ENCODE measurements at regions not wholly inside any gene's neighbourhood (a gene's known extent, or its start where the extent isn't known, plus 50 kb on each side); places are given as distances from the start of the nearest gene placed in this dataset.
"Not testable (repeated sequence)": the region's sequence is repeated elsewhere in the genome, so short reads cannot be mapped to it uniquely, and the experiment has no call there.

DNA sequence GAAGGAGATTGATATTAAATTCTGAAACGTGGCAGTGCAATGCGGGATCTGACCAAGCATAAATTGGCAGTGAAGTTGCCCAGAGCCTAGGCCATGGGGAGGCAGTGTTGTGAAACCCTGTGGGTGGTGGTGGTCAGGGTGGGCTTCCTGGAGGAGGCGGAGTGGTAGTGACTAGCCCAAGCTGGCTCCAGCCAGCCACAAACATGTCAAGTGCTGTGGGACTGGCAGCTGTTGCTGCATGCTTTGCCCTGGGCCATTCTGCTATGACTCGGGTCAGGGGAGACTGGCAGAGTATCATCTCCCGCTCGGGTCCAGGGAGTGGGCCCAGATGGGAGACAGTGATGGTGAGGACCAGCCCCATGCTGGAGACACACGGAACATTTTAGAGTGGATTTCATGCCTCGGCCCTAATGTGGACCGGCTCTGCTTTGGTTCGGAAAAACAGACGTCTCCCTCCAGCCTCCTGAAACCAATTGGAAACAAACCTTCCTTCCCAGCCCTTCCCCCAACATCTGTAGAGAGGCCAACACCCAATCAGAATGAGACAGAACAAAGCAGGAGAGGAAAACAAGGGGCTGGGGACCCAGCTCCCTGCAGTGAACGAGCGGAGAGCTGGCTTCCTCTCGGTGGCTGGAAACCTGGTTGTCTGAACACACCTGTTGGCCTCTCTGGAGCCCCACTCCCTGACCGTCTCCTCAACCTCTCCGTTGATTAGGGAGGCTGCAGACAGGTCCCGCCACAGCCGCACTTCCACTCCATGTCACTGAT is 58.2 kb downstream of the TMEM270 start:
- no peak for ATAC-seq (ENCODE audit: low read depth in 2 of 2)
- no peak for DNase-seq
- H3K27me3 ChIP-seq (ENCODE audit: control insufficient read depth, insufficient read depth, low read length), result no peaks in the 10 kb centered on the region
- no peak overlapping the region for H3K4me3 ChIP-seq (ENCODE audit: low read depth, low read length)
- no peak overlapping the region for H3K27ac ChIP-seq (ENCODE audit: insufficient read depth, low read length, poor library complexity, severe bottlenecking)
- Mint-ChIP-seq H3K27ac (no peak overlapping the region), H3K4me3 (no peak overlapping the region), H3K27me3 (peaks cover 1% of the 10 kb centered on the region), H3K4me1 (no peaks in the 10 kb centered on the region), H3K9me3 (peaks cover 0 to 2% (median 0%) of the 10 kb centered on the region in 7 donors), H3K36me3 (no peaks in the 10 kb centered on the region)
- H3K36me3 ChIP-seq (ENCODE audit: control insufficient read depth, insufficient read depth, low read length), result no peaks in the 10 kb centered on the region
- no peaks in the 10 kb centered on the region for H3K4me1 ChIP-seq (ENCODE audit: control insufficient read depth, insufficient read depth, low read length, poor library complexity, severe bottlenecking)
- no peaks in the 10 kb centered on the region for H3K9me3 ChIP-seq (ENCODE audit: control insufficient read depth in 2 of 2, low read length in 2 of 2)

DNA sequence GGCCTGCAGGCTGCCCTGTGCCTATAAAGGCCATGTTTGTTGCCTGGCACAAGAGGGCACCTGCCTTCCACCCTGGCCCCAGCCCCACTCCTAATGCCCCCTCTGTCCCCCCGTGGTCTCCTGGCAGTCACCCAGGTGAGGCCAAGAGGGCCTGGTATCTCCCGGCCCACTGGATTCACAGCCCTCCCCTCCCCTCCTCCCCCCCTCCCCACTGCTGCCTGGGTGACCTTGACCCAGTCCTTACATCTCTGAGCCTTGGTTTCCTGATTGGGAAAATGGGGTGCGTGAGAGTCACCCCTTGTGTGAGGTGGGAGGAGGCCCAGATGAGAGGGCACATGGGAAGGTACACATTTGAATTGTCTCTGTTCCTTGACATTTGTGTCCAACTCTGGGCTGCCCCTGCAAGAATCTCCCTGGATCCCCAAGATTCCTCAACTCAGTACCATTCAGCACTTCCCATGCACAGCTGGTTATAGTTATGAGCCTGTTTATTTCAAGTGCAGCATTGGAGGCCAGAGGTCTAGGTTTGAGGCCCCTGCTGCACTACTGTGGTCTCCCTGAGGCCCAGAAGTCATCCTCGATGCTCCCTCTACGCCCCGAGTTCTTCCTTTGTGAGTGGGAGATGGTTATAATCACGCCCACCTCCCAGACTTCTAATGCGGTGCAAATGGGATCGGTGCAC is 58.9 kb downstream of the TMEM270 start:
- no peak overlapping the region for H3K27ac ChIP-seq (ENCODE audit: insufficient read depth, low read length, poor library complexity, severe bottlenecking)
- no peak for DNase-seq
- Mint-ChIP-seq H3K27me3 (peaks cover 6% of the 10 kb centered on the region), H3K9me3 (peaks cover 0 to 2% (median 0%) of the 10 kb centered on the region in 7 donors), H3K4me3 (no peak overlapping the region), H3K36me3 (no peaks in the 10 kb centered on the region), H3K4me1 (no peaks in the 10 kb centered on the region), H3K27ac (no peak overlapping the region)
- no peaks in the 10 kb centered on the region for H3K9me3 ChIP-seq (ENCODE audit: control insufficient read depth in 2 of 2, low read length in 2 of 2)
- H3K27me3 ChIP-seq (ENCODE audit: control insufficient read depth, insufficient read depth, low read length), result no peaks in the 10 kb centered on the region
- ATAC-seq (ENCODE audit: low read depth in 2 of 2), result no peak
- no peak overlapping the region for H3K4me3 ChIP-seq (ENCODE audit: low read depth, low read length)
- no peaks in the 10 kb centered on the region for H3K36me3 ChIP-seq (ENCODE audit: control insufficient read depth, insufficient read depth, low read length)
- no peaks in the 10 kb centered on the region for H3K4me1 ChIP-seq (ENCODE audit: control insufficient read depth, insufficient read depth, low read length, poor library complexity, severe bottlenecking)

DNA sequence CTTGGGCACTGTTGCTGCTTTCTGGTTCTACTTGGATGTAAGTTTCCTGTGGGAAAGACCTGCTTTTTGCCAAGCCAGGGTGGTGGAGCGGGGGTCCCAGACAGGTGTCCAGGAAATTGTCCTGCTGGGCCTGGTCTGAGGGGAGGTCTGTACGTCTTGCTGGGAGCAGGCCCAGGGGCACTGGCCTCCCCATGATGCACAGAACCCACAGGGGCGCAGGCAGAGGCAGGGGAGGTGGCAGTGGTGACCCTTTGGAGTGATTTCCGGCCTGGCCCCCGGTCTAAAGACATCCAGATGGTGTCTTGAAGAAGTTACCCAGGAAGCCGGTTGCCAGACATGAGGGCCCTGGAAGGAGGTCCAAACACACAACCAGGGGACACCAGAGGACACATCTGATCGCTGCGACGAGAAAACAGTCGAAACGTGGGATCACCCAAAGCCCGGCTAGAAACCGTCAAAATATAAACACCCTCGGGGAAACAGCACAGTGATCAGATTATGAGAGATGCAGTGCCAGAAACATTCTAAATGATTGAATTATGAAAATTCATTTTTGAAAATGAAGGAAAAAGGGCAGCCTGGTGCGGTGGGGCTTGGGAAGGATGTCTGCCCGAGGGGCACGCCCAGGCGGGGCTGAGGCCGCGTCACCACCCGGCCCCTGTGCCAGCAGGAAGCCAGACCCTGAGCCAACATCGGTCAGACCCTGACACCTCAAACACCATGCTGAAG is 59.6 kb downstream of the TMEM270 start:
- H3K4me3 Mint-ChIP-seq, result no peak overlapping the region
- no peaks in the 10 kb centered on the region for H3K9me3 ChIP-seq (ENCODE audit: control insufficient read depth in 2 of 2, low read length in 2 of 2)
- H3K4me1 Mint-ChIP-seq, result no peaks in the 10 kb centered on the region
- no peak overlapping the region for H3K4me3 ChIP-seq (ENCODE audit: low read depth, low read length)
- H3K9me3 Mint-ChIP-seq, result peaks cover 0 to 2% (median 0%) of the 10 kb centered on the region in 7 donors
- ATAC-seq (ENCODE audit: low read depth in 2 of 2) (no peak), DNase-seq (no peak)
- no peak overlapping the region for H3K27ac ChIP-seq (ENCODE audit: insufficient read depth, low read length, poor library complexity, severe bottlenecking)
- peaks cover 12% of the 10 kb centered on the region for H3K27me3 Mint-ChIP-seq
- H3K36me3 ChIP-seq (ENCODE audit: control insufficient read depth, insufficient read depth, low read length), result no peaks in the 10 kb centered on the region
- no peaks in the 10 kb centered on the region for H3K27me3 ChIP-seq (ENCODE audit: control insufficient read depth, insufficient read depth, low read length)
- H3K36me3 Mint-ChIP-seq, result no peaks in the 10 kb centered on the region
- H3K4me1 ChIP-seq (ENCODE audit: control insufficient read depth, insufficient read depth, low read length, poor library complexity, severe bottlenecking), result no peaks in the 10 kb centered on the region
- H3K27ac Mint-ChIP-seq, result no peak overlapping the region

DNA sequence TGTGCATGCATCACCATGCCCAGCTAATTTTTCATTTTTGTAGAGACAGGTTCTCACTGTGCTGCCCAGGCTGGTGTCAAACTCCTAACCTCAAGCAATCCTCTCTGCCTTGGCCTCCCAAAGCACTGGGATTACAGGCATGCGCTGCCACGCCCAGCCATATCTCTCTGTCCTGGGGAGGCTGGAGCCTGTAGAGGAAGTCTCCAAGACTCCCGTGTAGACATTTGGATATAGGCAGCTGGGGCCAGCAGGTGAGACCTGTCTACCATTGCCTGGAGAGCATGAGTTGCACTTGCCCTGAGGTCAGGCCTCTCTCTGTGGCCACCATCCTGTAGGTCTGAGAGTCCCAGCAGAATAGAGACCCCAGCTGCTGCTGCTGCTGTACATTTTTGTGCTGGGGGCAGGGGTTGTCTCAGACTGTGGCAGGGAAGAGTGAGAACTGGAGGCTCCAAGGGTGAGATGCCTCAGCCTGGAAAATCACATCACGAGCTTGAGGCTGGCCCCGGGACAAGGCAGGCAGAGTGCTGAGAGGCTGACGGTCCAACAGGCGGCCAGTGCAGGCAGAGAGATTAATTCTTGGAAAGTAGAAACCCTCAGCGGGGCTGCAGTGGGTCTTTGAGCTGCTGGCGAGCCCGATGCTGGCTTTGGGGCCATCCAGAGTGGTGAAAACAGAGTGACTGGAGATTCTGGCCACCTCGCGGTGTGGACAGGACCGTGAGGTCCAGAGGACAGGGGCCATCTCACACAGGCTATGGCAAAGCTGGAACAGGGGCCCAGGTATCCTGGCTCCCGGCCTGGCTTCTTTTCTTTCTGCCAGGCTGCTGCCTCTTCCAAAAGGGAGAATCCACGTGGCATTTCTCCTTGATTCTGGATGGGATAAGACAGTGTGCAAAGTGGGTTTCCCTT is 60.9 kb downstream of the TMEM270 start:
- Mint-ChIP-seq H3K27ac (no peak overlapping the region), H3K36me3 (no peaks in the 10 kb centered on the region), H3K27me3 (peaks cover 17% of the 10 kb centered on the region), H3K9me3 (peaks cover 0 to 2% (median 0%) of the 10 kb centered on the region in 7 donors), H3K4me1 (no peaks in the 10 kb centered on the region), H3K4me3 (no peak overlapping the region)
- no peaks in the 10 kb centered on the region for H3K27me3 ChIP-seq (ENCODE audit: control insufficient read depth, insufficient read depth, low read length)
- H3K4me1 ChIP-seq (ENCODE audit: control insufficient read depth, insufficient read depth, low read length, poor library complexity, severe bottlenecking), result no peaks in the 10 kb centered on the region
- H3K36me3 ChIP-seq (ENCODE audit: control insufficient read depth, insufficient read depth, low read length), result no peaks in the 10 kb centered on the region
- DNase-seq (no peak), ATAC-seq (ENCODE audit: low read depth in 2 of 2) (no peak)
- no peak overlapping the region for H3K4me3 ChIP-seq (ENCODE audit: low read depth, low read length)
- no peaks in the 10 kb centered on the region for H3K9me3 ChIP-seq (ENCODE audit: control insufficient read depth in 2 of 2, low read length in 2 of 2)
- no peak overlapping the region for H3K27ac ChIP-seq (ENCODE audit: insufficient read depth, low read length, poor library complexity, severe bottlenecking)

DNA sequence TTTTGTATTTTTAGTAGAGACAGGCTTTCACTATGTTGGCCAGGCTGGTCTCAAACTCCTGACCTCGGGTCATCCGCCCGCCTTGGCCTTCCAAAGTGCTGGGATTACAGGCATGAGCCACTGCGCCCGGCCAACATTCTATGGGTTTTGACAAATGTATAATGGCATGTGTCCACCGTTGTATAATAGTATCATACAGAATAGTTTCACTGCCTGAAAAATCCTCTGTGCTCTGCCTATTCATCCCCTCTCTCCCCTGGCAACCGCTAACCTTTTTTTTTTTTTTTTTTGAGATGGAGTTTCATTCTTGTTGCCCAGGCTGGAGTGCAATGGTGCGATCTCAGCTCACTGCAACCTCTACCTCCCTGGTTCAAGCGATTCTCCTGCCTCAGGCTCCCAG is 67.7 kb downstream of the TMEM270 start:
- H3K36me3 ChIP-seq (ENCODE audit: control insufficient read depth, insufficient read depth, low read length); ATAC-seq (ENCODE audit: low read depth in 2 of 2); DNase-seq; H3K4me1 ChIP-seq (ENCODE audit: control insufficient read depth, insufficient read depth, low read length, poor library complexity, severe bottlenecking); H3K4me3 Mint-ChIP-seq; H3K9me3 Mint-ChIP-seq; H3K27ac ChIP-seq (ENCODE audit: insufficient read depth, low read length, poor library complexity, severe bottlenecking); H3K4me1 Mint-ChIP-seq; H3K4me3 ChIP-seq (ENCODE audit: low read depth, low read length); H3K27me3 ChIP-seq (ENCODE audit: control insufficient read depth, insufficient read depth, low read length); H3K9me3 ChIP-seq (ENCODE audit: control insufficient read depth in 2 of 2, low read length in 2 of 2); H3K27ac Mint-ChIP-seq; H3K36me3 Mint-ChIP-seq: not testable (repeated sequence)
- peaks cover 37% of the 10 kb centered on the region for H3K27me3 Mint-ChIP-seq

DNA sequence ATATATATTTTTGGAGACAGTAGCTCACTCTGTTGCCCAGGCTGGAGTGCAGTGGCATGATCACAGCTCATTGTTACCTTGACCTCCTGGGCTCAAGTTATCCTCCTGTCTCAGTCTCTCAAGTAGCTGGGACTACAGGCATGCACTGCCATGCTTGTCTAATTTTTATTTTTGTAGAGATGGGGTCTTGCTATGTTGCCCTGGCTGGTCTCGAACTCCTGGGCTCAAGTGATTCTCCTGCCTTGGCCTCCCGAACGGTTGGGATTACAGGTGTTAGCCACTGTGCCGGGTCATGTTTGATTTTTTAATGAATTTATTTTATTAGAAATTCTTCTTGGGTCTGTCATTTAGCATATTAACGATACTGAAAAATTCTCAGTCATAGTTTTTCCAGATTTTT is 70.5 kb downstream of the TMEM270 start:
- no peaks in the 10 kb centered on the region for H3K4me1 Mint-ChIP-seq
- Histone ChIP-seq H3K27ac (ENCODE audit: insufficient read depth, low read length, poor library complexity, severe bottlenecking) (no peak overlapping the region), H3K36me3 (ENCODE audit: control insufficient read depth, insufficient read depth, low read length) (no peaks in the 10 kb centered on the region), H3K9me3 (ENCODE audit: control insufficient read depth in 2 of 2, low read length in 2 of 2) (no peaks in the 10 kb centered on the region), H3K27me3 (ENCODE audit: control insufficient read depth, insufficient read depth, low read length) (no peaks in the 10 kb centered on the region), H3K4me3 (ENCODE audit: low read depth, low read length) (no peak overlapping the region), H3K4me1 (ENCODE audit: control insufficient read depth, insufficient read depth, low read length, poor library complexity, severe bottlenecking) (no peaks in the 10 kb centered on the region)
- no peak overlapping the region for H3K27ac Mint-ChIP-seq
- ATAC-seq (ENCODE audit: low read depth in 2 of 2), result no peak
- H3K27me3 Mint-ChIP-seq, result peaks cover 26% of the 10 kb centered on the region
- H3K36me3 Mint-ChIP-seq, result no peaks in the 10 kb centered on the region
- DNase-seq, result no peak
- H3K4me3 Mint-ChIP-seq, result no peak overlapping the region
- H3K9me3 Mint-ChIP-seq, result peaks cover 0 to 3% (median 0%) of the 10 kb centered on the region in 7 donors

DNA sequence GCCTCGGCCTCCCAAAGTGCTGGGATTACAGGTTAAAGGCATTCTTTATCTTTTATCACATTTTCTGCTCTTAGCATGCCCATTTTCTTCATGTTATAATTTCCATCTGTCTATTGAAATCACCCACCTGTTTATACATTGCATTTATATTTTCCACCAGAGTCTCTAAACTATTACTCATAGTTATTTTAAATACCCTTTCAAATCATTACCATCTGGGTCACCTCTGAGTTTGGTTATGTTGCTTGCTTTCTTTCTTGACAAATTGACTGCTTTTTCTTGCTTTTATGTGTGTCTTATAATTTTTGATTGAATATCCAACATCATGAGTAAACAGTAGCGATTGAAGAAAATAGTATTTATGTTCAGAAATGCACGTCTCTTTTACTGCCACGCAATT is 71.4 kb downstream of the TMEM270 start:
- H3K36me3 Mint-ChIP-seq, result no peaks in the 10 kb centered on the region

More for the DNA sequence above, 71.4 kb downstream of the TMEM270 start:
- Mint-ChIP-seq H3K9me3 (peaks cover 0 to 3% (median 0%) of the 10 kb centered on the region in 7 donors), H3K27me3 (peaks cover 21% of the 10 kb centered on the region), H3K4me1 (no peaks in the 10 kb centered on the region), H3K27ac (no peak overlapping the region), H3K4me3 (no peak overlapping the region)
- DNase-seq, result no peak
- no peaks in the 10 kb centered on the region for H3K9me3 ChIP-seq (ENCODE audit: control insufficient read depth in 2 of 2, low read length in 2 of 2)
- H3K36me3 ChIP-seq (ENCODE audit: control insufficient read depth, insufficient read depth, low read length), result no peaks in the 10 kb centered on the region
- no peaks in the 10 kb centered on the region for H3K4me1 ChIP-seq (ENCODE audit: control insufficient read depth, insufficient read depth, low read length, poor library complexity, severe bottlenecking)
- ATAC-seq (ENCODE audit: low read depth in 2 of 2), result no peak
- H3K27me3 ChIP-seq (ENCODE audit: control insufficient read depth, insufficient read depth, low read length), result no peaks in the 10 kb centered on the region
- H3K27ac ChIP-seq (ENCODE audit: insufficient read depth, low read length, poor library complexity, severe bottlenecking), result no peak overlapping the region
- no peak overlapping the region for H3K4me3 ChIP-seq (ENCODE audit: low read depth, low read length)
